ENCODE measurements at regions not wholly inside any gene's neighbourhood (a gene's known extent, or its start where the extent isn't known, plus 50 kb on each side); places are given as distances from the start of the nearest gene placed in this dataset.
"Not testable (repeated sequence)": the region's sequence is repeated elsewhere in the genome, so short reads cannot be mapped to it uniquely, and the experiment has no call there.

DNA sequence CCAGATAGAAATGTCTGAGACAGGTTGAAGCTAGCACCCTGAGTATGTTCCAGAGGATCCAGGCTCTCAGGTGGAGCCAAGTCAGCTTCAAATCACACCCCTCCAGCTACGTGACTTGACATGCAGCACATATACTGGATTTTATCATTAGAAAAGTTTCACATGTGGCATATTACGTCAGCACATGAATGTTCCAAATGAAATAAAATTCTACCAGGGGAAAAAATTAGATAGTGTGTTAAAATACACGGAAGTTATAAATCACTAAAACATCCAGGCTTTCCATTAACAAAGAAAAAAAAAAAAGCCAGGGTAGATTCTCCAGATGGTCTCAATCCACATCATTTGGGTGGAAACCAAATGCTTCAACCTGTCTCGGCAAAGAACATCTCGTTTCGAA, 251.6 kb downstream of the MPDZ start:
- peaks cover 6% of the 10 kb centered on the region; the same call in 1 of the 2 replicates for H3K4me1 ChIP-seq (ENCODE audit: control insufficient read depth, insufficient read depth, low read length)
- no peaks in the 10 kb centered on the region for H3K9me3 ChIP-seq (ENCODE audit: control insufficient read depth, insufficient read depth, low read depth, low read length)
- no peaks in the 10 kb centered on the region for H3K36me3 ChIP-seq (ENCODE audit: control insufficient read depth, insufficient read depth, low read length)
- H3K27ac ChIP-seq (ENCODE audit: low read depth, low read length) = no peak overlapping the region
- H3K27me3 ChIP-seq (ENCODE audit: control insufficient read depth, insufficient read depth, low read length) = no peaks in the 10 kb centered on the region
- no peak overlapping the region for H3K4me3 ChIP-seq (ENCODE audit: low read depth, low read length)
- no peak overlapping the region for H3K9ac ChIP-seq (ENCODE audit: low read length)

DNA sequence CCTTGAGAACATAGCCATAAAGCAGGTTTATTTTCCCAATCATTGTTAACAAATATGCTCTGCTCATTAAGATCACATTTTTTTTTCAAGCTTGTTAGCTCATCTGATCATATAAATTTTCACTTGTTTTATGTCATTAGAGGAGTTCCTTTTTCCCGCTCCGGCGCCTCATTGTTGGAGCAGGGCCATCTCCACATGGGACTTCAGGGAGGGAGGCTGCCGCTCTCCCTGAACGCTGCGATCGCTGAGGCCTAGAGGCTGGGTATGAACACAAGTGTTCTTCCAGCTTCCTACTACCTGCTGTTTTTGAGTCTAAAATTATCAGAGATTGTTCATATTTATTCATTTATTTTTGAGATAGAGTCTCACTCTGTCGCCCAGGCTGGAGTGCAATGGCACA, 246.9 kb downstream of the MPDZ start:
- no peaks in the 10 kb centered on the region for H3K4me1 ChIP-seq (ENCODE audit: control insufficient read depth, insufficient read depth, low read length)
- no peaks in the 10 kb centered on the region for H3K27me3 ChIP-seq (ENCODE audit: control insufficient read depth, insufficient read depth, low read length)
- no peak overlapping the region for H3K9ac ChIP-seq (ENCODE audit: low read length)
- no peaks in the 10 kb centered on the region for H3K9me3 ChIP-seq (ENCODE audit: control insufficient read depth, insufficient read depth, low read depth, low read length)
- no peak overlapping the region for H3K27ac ChIP-seq (ENCODE audit: low read depth, low read length)
- no peak overlapping the region for H3K4me3 ChIP-seq (ENCODE audit: low read depth, low read length)
- H3K36me3 ChIP-seq (ENCODE audit: control insufficient read depth, insufficient read depth, low read length) = no peaks in the 10 kb centered on the region

DNA sequence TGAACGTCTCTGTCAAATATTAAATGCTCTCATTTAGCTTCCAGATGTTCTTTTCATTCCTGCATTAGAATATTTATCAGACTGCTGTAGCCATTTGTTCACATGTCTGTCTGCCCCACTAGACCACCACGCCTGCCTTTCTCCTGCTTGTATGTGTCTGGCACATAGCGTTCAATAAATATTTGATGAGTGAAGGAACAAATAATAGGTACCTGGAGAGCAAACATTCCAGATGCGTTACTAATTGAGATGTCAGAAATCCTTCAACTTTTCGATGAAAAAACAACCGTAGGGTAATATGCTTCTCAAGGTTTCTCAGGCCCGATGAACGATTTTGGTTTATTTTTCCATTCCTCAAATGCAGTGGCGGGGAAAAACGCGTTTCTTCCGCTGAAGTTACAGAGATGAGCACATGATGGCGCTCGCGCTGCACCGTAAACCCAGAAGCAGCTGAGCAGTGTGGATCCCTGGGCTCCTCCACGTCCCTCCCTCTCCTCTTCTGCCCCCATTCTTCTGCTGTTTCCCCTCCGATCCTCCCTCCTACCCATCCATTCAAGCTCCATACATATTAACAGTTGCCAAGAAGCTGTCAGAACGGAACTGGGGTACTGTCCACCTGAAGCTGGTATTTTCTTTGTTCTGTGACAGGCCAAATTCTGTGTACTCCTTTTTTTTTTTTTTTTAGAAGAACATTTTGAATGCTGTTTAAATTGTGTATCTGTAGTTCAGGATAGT, 245.4 kb downstream of the MPDZ start:
- no peak overlapping the region for H3K9ac ChIP-seq (ENCODE audit: low read length)
- H3K4me3 ChIP-seq (ENCODE audit: low read depth, low read length) = no peak overlapping the region
- no peak overlapping the region for H3K27ac ChIP-seq (ENCODE audit: low read depth, low read length)
- H3K4me1 ChIP-seq (ENCODE audit: control insufficient read depth, insufficient read depth, low read length) = no peaks in the 10 kb centered on the region
- H3K9me3 ChIP-seq (ENCODE audit: control insufficient read depth, insufficient read depth, low read depth, low read length) = no peaks in the 10 kb centered on the region
- no peaks in the 10 kb centered on the region for H3K36me3 ChIP-seq (ENCODE audit: control insufficient read depth, insufficient read depth, low read length)
- no peaks in the 10 kb centered on the region for H3K27me3 ChIP-seq (ENCODE audit: control insufficient read depth, insufficient read depth, low read length)

DNA sequence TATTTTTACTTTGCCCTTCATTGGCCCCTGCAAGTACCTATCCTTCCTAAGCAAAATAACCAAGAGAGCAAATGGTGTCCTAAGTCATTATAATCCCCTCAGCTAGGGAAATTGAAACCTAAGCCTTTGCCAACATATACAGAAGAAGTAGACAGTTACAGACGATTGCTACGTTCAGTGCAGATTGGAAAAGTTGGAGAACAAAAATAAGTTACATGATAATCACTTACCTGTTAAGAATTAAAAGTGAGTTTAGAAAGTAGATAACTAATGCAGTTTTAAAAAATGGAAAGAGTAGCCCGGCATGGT, 244.8 kb downstream of the MPDZ start:
- H3K27ac ChIP-seq (ENCODE audit: low read depth, low read length) = no peak overlapping the region
- no peaks in the 10 kb centered on the region for H3K36me3 ChIP-seq (ENCODE audit: control insufficient read depth, insufficient read depth, low read length)
- H3K9me3 ChIP-seq (ENCODE audit: control insufficient read depth, insufficient read depth, low read depth, low read length) = no peaks in the 10 kb centered on the region
- H3K4me1 ChIP-seq (ENCODE audit: control insufficient read depth, insufficient read depth, low read length) = no peaks in the 10 kb centered on the region
- no peak overlapping the region for H3K9ac ChIP-seq (ENCODE audit: low read length)
- H3K4me3 ChIP-seq (ENCODE audit: low read depth, low read length) = no peak overlapping the region
- no peaks in the 10 kb centered on the region for H3K27me3 ChIP-seq (ENCODE audit: control insufficient read depth, insufficient read depth, low read length)

DNA sequence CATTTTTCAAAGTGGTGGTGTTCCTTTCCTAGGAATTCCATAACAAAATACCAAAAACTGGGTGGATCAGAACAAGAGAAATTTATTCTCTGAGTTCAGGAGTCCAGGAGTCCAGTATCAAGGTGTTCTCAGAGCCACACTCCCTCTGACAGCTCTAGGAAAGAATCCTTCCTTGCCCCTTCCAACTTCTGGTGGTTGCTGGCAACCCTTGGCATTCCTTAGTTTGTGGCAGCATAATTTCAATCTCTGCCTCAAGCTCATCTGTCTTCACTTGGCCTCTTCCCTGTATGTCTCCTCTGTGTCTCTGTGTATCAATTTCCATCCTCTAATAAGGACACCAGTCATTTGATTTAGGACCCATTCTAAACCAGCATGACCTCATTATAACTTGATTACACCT, 243.7 kb downstream of the MPDZ start:
- Histone ChIP-seq H3K4me1 (ENCODE audit: control insufficient read depth, insufficient read depth, low read length) (no peaks in the 10 kb centered on the region), H3K36me3 (ENCODE audit: control insufficient read depth, insufficient read depth, low read length) (no peaks in the 10 kb centered on the region), H3K4me3 (ENCODE audit: low read depth, low read length) (no peak overlapping the region), H3K27me3 (ENCODE audit: control insufficient read depth, insufficient read depth, low read length) (no peaks in the 10 kb centered on the region), H3K27ac (ENCODE audit: low read depth, low read length) (no peak overlapping the region), H3K9me3 (ENCODE audit: control insufficient read depth, insufficient read depth, low read depth, low read length) (no peaks in the 10 kb centered on the region), H3K9ac (ENCODE audit: low read length) (no peak overlapping the region)

DNA sequence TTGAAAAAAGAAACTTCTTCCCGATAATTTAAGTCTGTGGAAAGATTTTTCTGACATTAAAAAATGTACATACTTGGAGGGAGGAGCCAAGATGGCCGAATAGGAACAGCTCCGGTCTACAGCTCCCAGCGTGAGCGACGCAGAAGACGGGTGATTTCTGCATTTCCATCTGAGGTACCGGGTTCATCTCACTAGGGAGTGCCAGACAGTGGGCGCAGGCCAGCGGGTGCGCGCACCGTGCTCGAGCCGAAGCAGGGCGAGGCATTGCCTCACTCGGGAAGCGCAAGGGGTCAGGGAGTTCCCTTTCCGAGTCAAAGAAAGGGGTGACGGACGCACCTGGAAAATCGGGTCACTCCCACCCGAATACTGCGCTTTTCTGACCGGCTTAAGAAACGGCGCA, 241.7 kb downstream of the MPDZ start:
- not testable (repeated sequence) for H3K9me3 ChIP-seq (ENCODE audit: control insufficient read depth, insufficient read depth, low read depth, low read length); H3K27ac ChIP-seq (ENCODE audit: low read depth, low read length); H3K9ac ChIP-seq (ENCODE audit: low read length); H3K27me3 ChIP-seq (ENCODE audit: control insufficient read depth, insufficient read depth, low read length); H3K36me3 ChIP-seq (ENCODE audit: control insufficient read depth, insufficient read depth, low read length); H3K4me1 ChIP-seq (ENCODE audit: control insufficient read depth, insufficient read depth, low read length)
- H3K4me3 ChIP-seq (ENCODE audit: low read depth, low read length) = peak overlapping the region; percentile 25; the same call in 1 of the 2 replicates

DNA sequence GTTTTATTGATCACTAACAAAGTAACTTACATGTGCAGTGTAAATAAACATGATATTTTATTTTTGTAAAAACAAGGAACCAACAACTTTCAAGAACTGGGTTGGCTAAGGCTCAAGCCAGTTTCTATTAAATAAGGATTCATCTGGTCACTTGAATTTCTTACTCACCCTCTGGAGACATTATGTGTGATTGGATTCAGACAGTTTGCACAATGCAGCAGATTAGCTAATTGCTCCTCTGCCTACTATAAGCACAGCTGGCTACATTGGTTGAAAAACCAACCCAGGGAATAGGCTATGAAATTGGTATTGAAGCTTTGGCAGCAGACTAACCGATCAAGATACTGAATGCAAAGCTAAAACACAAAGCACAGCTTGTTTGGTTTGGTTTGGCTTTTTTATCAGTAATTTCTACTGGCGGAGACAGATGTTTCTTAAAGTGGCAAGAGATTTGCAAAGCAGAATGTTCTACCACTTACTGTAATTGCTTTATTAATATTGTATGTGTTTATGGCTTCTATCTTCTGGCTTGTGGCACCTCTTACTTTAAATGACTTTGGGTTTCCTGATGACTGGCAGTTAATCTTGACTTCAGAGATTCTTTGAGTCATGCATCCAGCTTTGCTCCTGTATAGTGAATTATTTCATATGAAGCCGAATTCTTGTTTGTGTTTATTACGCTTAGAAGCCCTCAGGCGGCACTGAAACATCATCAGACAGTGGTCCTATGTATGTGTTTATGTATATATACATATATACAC, 231.5 kb downstream of the MPDZ start:
- Histone ChIP-seq H3K4me1 (ENCODE audit: control insufficient read depth, insufficient read depth, low read length) (0 out of 2 replicates have a peak, but pooled peaks cover 5% of the 10 kb centered on the region), H3K9ac (ENCODE audit: low read length) (no peak overlapping the region), H3K9me3 (ENCODE audit: control insufficient read depth, insufficient read depth, low read depth, low read length) (no peaks in the 10 kb centered on the region), H3K27me3 (ENCODE audit: control insufficient read depth, insufficient read depth, low read length) (no peaks in the 10 kb centered on the region), H3K4me3 (ENCODE audit: low read depth, low read length) (no peak overlapping the region), H3K27ac (ENCODE audit: low read depth, low read length) (no peak overlapping the region), H3K36me3 (ENCODE audit: control insufficient read depth, insufficient read depth, low read length) (no peaks in the 10 kb centered on the region)

DNA sequence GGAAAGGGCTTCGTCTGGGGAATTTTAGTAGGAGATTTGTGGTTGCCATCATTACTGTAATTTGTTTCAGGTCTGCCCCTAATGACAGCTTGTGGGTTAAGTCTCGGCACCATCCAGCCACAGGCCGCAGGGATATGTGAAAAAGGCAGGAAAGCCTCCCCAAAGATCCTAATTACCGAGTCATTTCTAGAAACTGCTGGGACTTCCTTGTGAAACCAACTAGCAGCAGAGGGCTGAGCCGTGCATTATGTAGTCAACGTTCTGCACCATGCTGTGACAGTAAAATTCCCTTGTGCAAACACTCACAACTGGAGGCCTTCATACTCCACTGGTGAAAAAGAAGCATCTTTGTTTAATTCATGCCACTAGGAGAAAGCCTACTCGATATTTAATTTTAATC, 230.3 kb downstream of the MPDZ start:
- Histone ChIP-seq H3K27ac (ENCODE audit: low read depth, low read length) (no peak overlapping the region), H3K36me3 (ENCODE audit: control insufficient read depth, insufficient read depth, low read length) (no peaks in the 10 kb centered on the region), H3K9me3 (ENCODE audit: control insufficient read depth, insufficient read depth, low read depth, low read length) (no peaks in the 10 kb centered on the region), H3K4me1 (ENCODE audit: control insufficient read depth, insufficient read depth, low read length) (0 out of 2 replicates have a peak, but pooled peaks cover 5% of the 10 kb centered on the region), H3K9ac (ENCODE audit: low read length) (no peak overlapping the region), H3K4me3 (ENCODE audit: low read depth, low read length) (no peak overlapping the region), H3K27me3 (ENCODE audit: control insufficient read depth, insufficient read depth, low read length) (no peaks in the 10 kb centered on the region)

DNA sequence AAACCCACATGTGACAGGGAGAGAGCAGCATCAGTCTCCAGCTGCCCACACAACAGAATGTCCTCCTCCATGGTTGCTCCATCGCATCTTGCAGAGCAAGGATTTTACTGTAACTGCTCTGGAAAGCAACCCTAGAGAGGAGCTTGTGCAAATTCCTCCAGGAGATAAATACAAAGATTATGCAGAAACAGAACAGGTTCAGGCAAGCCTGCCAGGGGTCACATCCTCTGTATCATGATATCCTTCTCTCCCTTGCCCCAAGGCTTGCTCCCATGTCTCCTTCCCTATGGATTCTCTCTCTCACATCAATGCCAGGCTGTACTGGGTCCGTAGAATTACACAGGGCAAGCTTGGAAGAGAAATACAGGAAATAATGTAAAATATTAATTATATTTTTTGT, 226.0 kb downstream of the MPDZ start:
- Histone ChIP-seq H3K27me3 (ENCODE audit: control insufficient read depth, insufficient read depth, low read length) (no peaks in the 10 kb centered on the region), H3K9ac (ENCODE audit: low read length) (no peak overlapping the region), H3K27ac (ENCODE audit: low read depth, low read length) (no peak overlapping the region), H3K9me3 (ENCODE audit: control insufficient read depth, insufficient read depth, low read depth, low read length) (no peaks in the 10 kb centered on the region), H3K4me3 (ENCODE audit: low read depth, low read length) (no peak overlapping the region), H3K4me1 (ENCODE audit: control insufficient read depth, insufficient read depth, low read length) (0 out of 2 replicates have a peak, but pooled peaks cover 5% of the 10 kb centered on the region), H3K36me3 (ENCODE audit: control insufficient read depth, insufficient read depth, low read length) (no peaks in the 10 kb centered on the region)

DNA sequence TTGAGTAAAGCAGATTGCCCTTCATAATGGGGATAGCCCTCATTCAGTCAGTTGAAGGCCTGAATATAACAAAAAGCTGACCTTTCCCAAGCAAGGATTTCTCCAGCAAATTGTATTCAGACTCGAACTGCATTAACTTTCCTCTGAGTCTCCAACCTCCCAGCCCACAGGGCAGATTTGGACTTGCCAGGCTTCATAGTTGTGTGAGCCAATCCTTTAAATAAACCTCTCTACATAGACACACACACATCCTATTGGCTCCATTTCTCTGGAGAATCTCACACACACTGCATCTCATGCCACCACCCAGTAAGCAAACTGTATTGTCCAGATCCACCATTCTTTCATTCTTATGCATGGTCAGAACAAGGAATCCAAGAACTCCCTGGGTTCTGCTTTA, 225.1 kb downstream of the MPDZ start:
- no peak overlapping the region for H3K27ac ChIP-seq (ENCODE audit: low read depth, low read length)
- no peaks in the 10 kb centered on the region for H3K9me3 ChIP-seq (ENCODE audit: control insufficient read depth, insufficient read depth, low read depth, low read length)
- no peaks in the 10 kb centered on the region for H3K36me3 ChIP-seq (ENCODE audit: control insufficient read depth, insufficient read depth, low read length)
- H3K9ac ChIP-seq (ENCODE audit: low read length) = no peak overlapping the region
- no peaks in the 10 kb centered on the region for H3K27me3 ChIP-seq (ENCODE audit: control insufficient read depth, insufficient read depth, low read length)
- no peaks in the 10 kb centered on the region for H3K4me1 ChIP-seq (ENCODE audit: control insufficient read depth, insufficient read depth, low read length)
- no peak overlapping the region for H3K4me3 ChIP-seq (ENCODE audit: low read depth, low read length)
